ENCODE measurements at regions not wholly inside any gene's neighbourhood (a gene's known extent, or its start where the extent isn't known, plus 50 kb on each side); places are given as distances from the start of the nearest gene placed in this dataset.

DNA sequence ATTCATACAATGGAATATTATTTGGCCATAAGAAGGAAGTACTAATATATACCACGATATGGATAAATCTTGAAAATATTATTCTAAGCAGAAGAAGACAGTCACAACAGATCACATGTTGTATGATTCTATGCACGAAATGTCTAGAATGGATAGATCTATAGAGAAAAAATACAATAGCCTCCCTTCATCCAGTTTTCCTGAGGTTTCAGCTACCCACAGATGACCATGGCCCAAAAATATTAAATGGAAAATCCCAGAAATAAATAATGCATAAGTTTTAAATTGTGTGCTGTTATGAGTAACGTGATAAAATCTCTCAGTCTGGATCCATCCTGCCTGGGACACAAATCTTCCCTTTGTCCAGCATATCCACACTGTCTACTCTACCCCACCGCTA lies 162.2 kb upstream of the ST8SIA2 start:
- TF ChIP-seq, protein P1, sequence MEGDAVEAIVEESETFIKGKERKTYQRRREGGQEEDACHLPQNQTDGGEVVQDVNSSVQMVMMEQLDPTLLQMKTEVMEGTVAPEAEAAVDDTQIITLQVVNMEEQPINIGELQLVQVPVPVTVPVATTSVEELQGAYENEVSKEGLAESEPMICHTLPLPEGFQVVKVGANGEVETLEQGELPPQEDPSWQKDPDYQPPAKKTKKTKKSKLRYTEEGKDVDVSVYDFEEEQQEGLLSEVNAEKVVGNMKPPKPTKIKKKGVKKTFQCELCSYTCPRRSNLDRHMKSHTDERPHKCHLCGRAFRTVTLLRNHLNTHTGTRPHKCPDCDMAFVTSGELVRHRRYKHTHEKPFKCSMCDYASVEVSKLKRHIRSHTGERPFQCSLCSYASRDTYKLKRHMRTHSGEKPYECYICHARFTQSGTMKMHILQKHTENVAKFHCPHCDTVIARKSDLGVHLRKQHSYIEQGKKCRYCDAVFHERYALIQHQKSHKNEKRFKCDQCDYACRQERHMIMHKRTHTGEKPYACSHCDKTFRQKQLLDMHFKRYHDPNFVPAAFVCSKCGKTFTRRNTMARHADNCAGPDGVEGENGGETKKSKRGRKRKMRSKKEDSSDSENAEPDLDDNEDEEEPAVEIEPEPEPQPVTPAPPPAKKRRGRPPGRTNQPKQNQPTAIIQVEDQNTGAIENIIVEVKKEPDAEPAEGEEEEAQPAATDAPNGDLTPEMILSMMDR (conservative IDR thresholded peaks at IDR 0.05; ENCODE audit: low read depth, low read length): no peak
- TF ChIP-seq EZH2 (IDR thresholded peaks at IDR 0.05; ENCODE audit: low read length, unreplicated experiment): no peak
